ENCODE measurements at regions not wholly inside any gene's neighbourhood (a gene's known extent, or its start where the extent isn't known, plus 50 kb on each side); places are given as distances from the start of the nearest gene placed in this dataset.

DNA sequence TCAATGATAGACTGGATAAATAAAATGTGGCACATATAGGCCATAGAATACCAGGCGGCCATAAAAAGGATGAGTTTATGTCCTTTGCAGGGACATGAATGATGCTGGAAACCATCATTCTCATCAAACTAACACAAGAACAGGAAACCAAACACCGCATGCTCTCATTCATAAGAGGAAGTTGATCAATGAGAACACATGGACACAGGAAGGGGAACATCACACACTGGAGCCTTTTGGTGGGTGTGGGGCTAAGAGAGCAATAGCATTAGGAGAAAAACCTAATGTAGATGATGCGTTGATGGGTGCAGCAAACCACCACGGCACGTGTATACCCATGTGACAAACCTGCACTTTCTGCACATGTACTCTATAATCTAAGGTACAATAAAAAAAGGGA lies 883.4 kb upstream of the PRMT6 start:
- H3K27ac ChIP-seq (ENCODE audit: low read length): no peak overlapping the region
- H3K4me1 ChIP-seq (ENCODE audit: control insufficient read depth, insufficient read depth, low read length): no peaks in the 10 kb centered on the region
- in situ Hi-C loops (cut with HindIII; ENCODE audit: low pct_unique_long_range_greater_than_20kb, low sequenced_read_pairs): no loop called here
- ChIA-PET CTCF (no interaction called here), POLR2A (no interaction called here)
- H3K36me3 ChIP-seq (ENCODE audit: control insufficient read depth, insufficient read depth, low read length): no peaks in the 10 kb centered on the region
- no peak for TF ChIP-seq TCF7L2 (IDR thresholded peaks at IDR 0.05; ENCODE audit: low read depth, low read length)
- no peak for TF ChIP-seq POLR2AphosphoS5 (IDR thresholded peaks at IDR 0.05; ENCODE audit: low read depth, low read length)
- no peak for TF ChIP-seq SIN3A (IDR thresholded peaks at IDR 0.05; ENCODE audit: borderline replicate concordance, insufficient read depth, low read depth, low read length)
- TF ChIP-seq, protein P1, sequence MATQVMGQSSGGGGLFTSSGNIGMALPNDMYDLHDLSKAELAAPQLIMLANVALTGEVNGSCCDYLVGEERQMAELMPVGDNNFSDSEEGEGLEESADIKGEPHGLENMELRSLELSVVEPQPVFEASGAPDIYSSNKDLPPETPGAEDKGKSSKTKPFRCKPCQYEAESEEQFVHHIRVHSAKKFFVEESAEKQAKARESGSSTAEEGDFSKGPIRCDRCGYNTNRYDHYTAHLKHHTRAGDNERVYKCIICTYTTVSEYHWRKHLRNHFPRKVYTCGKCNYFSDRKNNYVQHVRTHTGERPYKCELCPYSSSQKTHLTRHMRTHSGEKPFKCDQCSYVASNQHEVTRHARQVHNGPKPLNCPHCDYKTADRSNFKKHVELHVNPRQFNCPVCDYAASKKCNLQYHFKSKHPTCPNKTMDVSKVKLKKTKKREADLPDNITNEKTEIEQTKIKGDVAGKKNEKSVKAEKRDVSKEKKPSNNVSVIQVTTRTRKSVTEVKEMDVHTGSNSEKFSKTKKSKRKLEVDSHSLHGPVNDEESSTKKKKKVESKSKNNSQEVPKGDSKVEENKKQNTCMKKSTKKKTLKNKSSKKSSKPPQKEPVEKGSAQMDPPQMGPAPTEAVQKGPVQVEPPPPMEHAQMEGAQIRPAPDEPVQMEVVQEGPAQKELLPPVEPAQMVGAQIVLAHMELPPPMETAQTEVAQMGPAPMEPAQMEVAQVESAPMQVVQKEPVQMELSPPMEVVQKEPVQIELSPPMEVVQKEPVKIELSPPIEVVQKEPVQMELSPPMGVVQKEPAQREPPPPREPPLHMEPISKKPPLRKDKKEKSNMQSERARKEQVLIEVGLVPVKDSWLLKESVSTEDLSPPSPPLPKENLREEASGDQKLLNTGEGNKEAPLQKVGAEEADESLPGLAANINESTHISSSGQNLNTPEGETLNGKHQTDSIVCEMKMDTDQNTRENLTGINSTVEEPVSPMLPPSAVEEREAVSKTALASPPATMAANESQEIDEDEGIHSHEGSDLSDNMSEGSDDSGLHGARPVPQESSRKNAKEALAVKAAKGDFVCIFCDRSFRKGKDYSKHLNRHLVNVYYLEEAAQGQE (IDR thresholded peaks at IDR 0.05; ENCODE audit: insufficient read depth in 1 of 2, low read depth in 2 of 2, low read length in 1 of 2): no peak
- TF ChIP-seq, protein P2, sequence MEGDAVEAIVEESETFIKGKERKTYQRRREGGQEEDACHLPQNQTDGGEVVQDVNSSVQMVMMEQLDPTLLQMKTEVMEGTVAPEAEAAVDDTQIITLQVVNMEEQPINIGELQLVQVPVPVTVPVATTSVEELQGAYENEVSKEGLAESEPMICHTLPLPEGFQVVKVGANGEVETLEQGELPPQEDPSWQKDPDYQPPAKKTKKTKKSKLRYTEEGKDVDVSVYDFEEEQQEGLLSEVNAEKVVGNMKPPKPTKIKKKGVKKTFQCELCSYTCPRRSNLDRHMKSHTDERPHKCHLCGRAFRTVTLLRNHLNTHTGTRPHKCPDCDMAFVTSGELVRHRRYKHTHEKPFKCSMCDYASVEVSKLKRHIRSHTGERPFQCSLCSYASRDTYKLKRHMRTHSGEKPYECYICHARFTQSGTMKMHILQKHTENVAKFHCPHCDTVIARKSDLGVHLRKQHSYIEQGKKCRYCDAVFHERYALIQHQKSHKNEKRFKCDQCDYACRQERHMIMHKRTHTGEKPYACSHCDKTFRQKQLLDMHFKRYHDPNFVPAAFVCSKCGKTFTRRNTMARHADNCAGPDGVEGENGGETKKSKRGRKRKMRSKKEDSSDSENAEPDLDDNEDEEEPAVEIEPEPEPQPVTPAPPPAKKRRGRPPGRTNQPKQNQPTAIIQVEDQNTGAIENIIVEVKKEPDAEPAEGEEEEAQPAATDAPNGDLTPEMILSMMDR (IDR thresholded peaks at IDR 0.05): no peak
- ATAC-seq: no peak
- no peaks in the 10 kb centered on the region for H3K27me3 ChIP-seq (ENCODE audit: control insufficient read depth, insufficient read depth, low read length)
- no peak overlapping the region for H3K4me3 ChIP-seq (ENCODE audit: low read depth in 2 of 2, low read length in 2 of 2)
- DNase-seq (ENCODE audit: low read depth, low spot score): no peak
- no peaks in the 10 kb centered on the region for H3K9me3 ChIP-seq (ENCODE audit: control insufficient read depth, insufficient read depth, low read depth, low read length)
- intact Hi-C loops (cut with micrococcal nuclease; ENCODE audit: unreplicated experiment): no loop called here
- no TSS peak for BruUV-seq (replicated peaks)

DNA sequence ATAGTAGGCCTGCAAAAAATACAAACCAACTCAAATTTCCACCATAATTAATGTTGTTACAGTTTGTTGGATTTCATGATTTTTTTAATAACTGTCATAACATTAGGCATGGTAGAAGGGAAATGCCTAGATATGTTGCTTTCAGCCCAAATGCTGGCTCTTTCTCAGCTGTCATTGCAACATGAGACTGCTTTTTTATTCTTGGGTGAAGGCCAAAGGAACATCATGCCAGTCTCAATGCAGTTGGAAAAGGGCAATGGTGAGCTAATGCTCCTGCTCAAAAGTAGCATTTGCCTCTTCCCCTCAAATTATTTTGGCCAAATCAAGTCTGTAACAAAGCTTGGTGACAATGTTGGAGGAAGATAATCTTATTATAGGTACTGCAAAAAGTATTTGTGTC lies 877.7 kb upstream of the PRMT6 start:
- TF ChIP-seq TCF7L2 (IDR thresholded peaks at IDR 0.05; ENCODE audit: low read depth, low read length) (no peak), POLR2AphosphoS5 (IDR thresholded peaks at IDR 0.05; ENCODE audit: low read depth, low read length) (no peak)
- TF ChIP-seq, protein P2 (IDR thresholded peaks at IDR 0.05): no peak
- no peak overlapping the region for H3K27ac ChIP-seq (ENCODE audit: low read length)
- intact Hi-C loops (cut with micrococcal nuclease; ENCODE audit: unreplicated experiment): no loop called here
- H3K4me1 ChIP-seq (ENCODE audit: control insufficient read depth, insufficient read depth, low read length): no peaks in the 10 kb centered on the region
- no TSS peak for BruUV-seq (replicated peaks)
- H3K4me3 ChIP-seq (ENCODE audit: low read depth in 2 of 2, low read length in 2 of 2): no peak overlapping the region
- no peak for DNase-seq (ENCODE audit: low read depth, low spot score)
- POLR2A ChIA-PET: no interaction called here
- CTCF ChIA-PET: no interaction called here
- H3K9me3 ChIP-seq (ENCODE audit: control insufficient read depth, insufficient read depth, low read depth, low read length): no peaks in the 10 kb centered on the region
- ATAC-seq: no peak
- H3K36me3 ChIP-seq (ENCODE audit: control insufficient read depth, insufficient read depth, low read length): no peaks in the 10 kb centered on the region
- no peaks in the 10 kb centered on the region for H3K27me3 ChIP-seq (ENCODE audit: control insufficient read depth, insufficient read depth, low read length)
- in situ Hi-C loops (cut with HindIII; ENCODE audit: low pct_unique_long_range_greater_than_20kb, low sequenced_read_pairs): no loop called here

DNA sequence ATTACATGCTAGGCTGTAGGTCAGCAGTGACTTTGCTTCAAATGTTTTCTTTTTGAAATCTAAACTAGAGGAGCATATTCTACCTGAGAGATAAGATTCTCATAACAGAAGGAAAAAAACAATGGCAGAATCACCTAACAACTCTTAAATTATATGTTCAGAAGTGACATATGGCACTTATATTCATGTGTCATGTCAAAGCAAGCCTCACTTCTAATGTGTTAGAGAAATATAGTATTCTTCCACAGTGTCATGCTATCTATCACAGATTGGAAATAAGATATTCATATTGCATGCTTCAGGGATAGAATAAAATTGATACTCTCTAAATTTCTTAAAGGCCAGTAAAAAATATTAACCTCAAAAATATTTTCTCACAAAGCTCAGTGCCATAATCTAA lies 874.6 kb upstream of the PRMT6 start:
- H3K4me3 ChIP-seq (ENCODE audit: low read depth in 2 of 2, low read length in 2 of 2): no peak overlapping the region
- in situ Hi-C loops (cut with HindIII; ENCODE audit: low pct_unique_long_range_greater_than_20kb, low sequenced_read_pairs) (no loop called here), intact Hi-C loops (cut with micrococcal nuclease; ENCODE audit: unreplicated experiment) (no loop called here)
- ATAC-seq: no peak
- H3K36me3 ChIP-seq (ENCODE audit: control insufficient read depth, insufficient read depth, low read length): no peaks in the 10 kb centered on the region
- H3K4me1 ChIP-seq (ENCODE audit: control insufficient read depth, insufficient read depth, low read length): no peaks in the 10 kb centered on the region
- BruUV-seq (replicated peaks): no TSS peak
- POLR2A ChIA-PET: no interaction called here
- DNase-seq (ENCODE audit: low read depth, low spot score): no peak
- no peaks in the 10 kb centered on the region for H3K27me3 ChIP-seq (ENCODE audit: control insufficient read depth, insufficient read depth, low read length)
- TF ChIP-seq SIN3A (IDR thresholded peaks at IDR 0.05; ENCODE audit: borderline replicate concordance, insufficient read depth, low read depth, low read length): no peak
- TF ChIP-seq POLR2AphosphoS5 (IDR thresholded peaks at IDR 0.05; ENCODE audit: low read depth, low read length): no peak
- TF ChIP-seq, protein P1 (IDR thresholded peaks at IDR 0.05; ENCODE audit: insufficient read depth in 1 of 2, low read depth in 2 of 2, low read length in 1 of 2): no peak
- TF ChIP-seq, protein P2 (IDR thresholded peaks at IDR 0.05): no peak
- no peak overlapping the region for H3K27ac ChIP-seq (ENCODE audit: low read length)
- CTCF ChIA-PET: no interaction called here
- no peaks in the 10 kb centered on the region for H3K9me3 ChIP-seq (ENCODE audit: control insufficient read depth, insufficient read depth, low read depth, low read length)

Data from Panc1 (cell line).